K562 (cell line): ENCODE measurements at regions not wholly inside any gene's neighbourhood (a gene's known extent, or its start where the extent isn't known, plus 50 kb on each side); places are given as distances from the start of the nearest gene placed in this dataset.

Source experiments
- ATAC-seq: fragments of 200-7000 bp; cut with Tn5 transposase; 3 replicates; pipeline ENCODE4 v1.9.1; 2020; ENCODE audit warnings: moderate library complexity
- BruUV-seq: library from RNA; stranded (reverse); fragments of 400-500 nt; replicated peaks from 2 replicates; lab custom pipeline; 2021; lab: Mats Ljungman, UMichigan
- CTCF ChIA-PET: fragments of 300-600 bp; formaldehyde crosslinking; extraction: SDS; loops from one replicate; lab custom pipeline; 2021; ENCODE audit warnings: low intra/inter-chr PET ratio; lab: Yijun Ruan, JAX
- POLR2A ChIA-PET: fragments of 300-600, 350-650 bp; sonication (Branson Sonifier 250); formaldehyde crosslinking; extraction: SDS; loops from one replicate; lab custom pipeline; 2021; ENCODE audit warnings: antibody characterized with exemption, inconsistent platforms; lab: Yijun Ruan, JAX
- DNase-seq, 4 experiments: peaks; one replicate each; pipeline versions ENCODE4 v3.0.0 to v3.0.0-alpha.2; 2011 to 2018; ENCODE audit warnings: low spot score in 3 of 4, mixed read lengths in 3 of 4; ENCODE audit errors: extremely low read depth in 1 of 4
- FAIRE-seq: peaks from 2 replicates; lab custom pipeline; 2011; peaks lifted over from hg19 to GRCh38; lab: Jason Lieb, UNC
- H2AFZ ChIP-seq: 2 replicates; pipeline ENCODE4 v1.6.0; 2011; ENCODE audit warnings: low read depth, low read length, control low read depth, inconsistent platforms
- H3K27ac ChIP-seq: fragments of 200-600 bp; 3 replicates; pipeline ENCODE4 v1.8.0; 2011; ENCODE audit warnings: low read depth, mild to moderate bottlenecking, control low read depth, inconsistent platforms, low read length, moderate library complexity, mixed read lengths; ENCODE audit errors: extremely low read depth
- H3K27me3 ChIP-seq, 2 experiments: fragments of 300-600 bp in 1 of 2; 2 replicates in 1 of 2; 3 replicates in 1 of 2; pipeline versions ENCODE4 v1.6.0 to v1.8.0; 2011; ENCODE audit warnings: inconsistent platforms in 2 of 2, low read length in 2 of 2, mild to moderate bottlenecking in 1 of 2, mixed read lengths in 1 of 2, moderate library complexity in 1 of 2; ENCODE audit not compliant: control insufficient read depth in 2 of 2, insufficient read depth in 2 of 2
- H3K36me3 ChIP-seq: fragments of 300-600 bp; 3 replicates; pipeline ENCODE4 v1.8.0; 2011; ENCODE audit warnings: mild to moderate bottlenecking, low read length, inconsistent platforms; ENCODE audit not compliant: control insufficient read depth, insufficient read depth
- H3K4me1 ChIP-seq, 2 experiments: fragments of 200-600 bp in 1 of 2; replicated peaks in 1 of 2; 2 replicates in 1 of 2; 3 replicates in 1 of 2; pipeline versions ENCODE4 v1.5.1 to v1.8.0; 2011; ENCODE audit warnings: inconsistent platforms in 2 of 2, low read length in 2 of 2, mild to moderate bottlenecking in 1 of 2, mixed read lengths in 1 of 2, moderate library complexity in 1 of 2; ENCODE audit not compliant: control insufficient read depth in 2 of 2, insufficient read depth in 2 of 2
- H3K4me2 ChIP-seq: 2 replicates; pipeline ENCODE4 v1.6.1; 2011; ENCODE audit warnings: low read length, control low read depth, inconsistent platforms, mixed read lengths; ENCODE audit not compliant: insufficient read depth
- H3K4me3 ChIP-seq: fragments of 200-600 bp; sonication (generic), shearing (Covaris generic); 2 replicates; pipeline ENCODE4 v1.5.1; 2016; ENCODE audit warnings: control low read depth, inconsistent platforms
- H3K79me2 ChIP-seq: fragments of 200-600 bp; 3 replicates; pipeline ENCODE4 v1.8.0; 2011; ENCODE audit warnings: low read length, inconsistent platforms; ENCODE audit not compliant: control insufficient read depth, insufficient read depth
- H3K9ac ChIP-seq, 2 experiments: 2 replicates each; pipeline versions ENCODE4 v1.6.0 to v1.6.1; 2011; ENCODE audit warnings: low read depth in 2 of 2, low read length in 2 of 2, control low read depth in 1 of 2, inconsistent platforms in 1 of 2, mild to moderate bottlenecking in 1 of 2, mixed read lengths in 1 of 2; ENCODE audit not compliant: insufficient read depth in 1 of 2
- H3K9me1 ChIP-seq: one replicate; pipeline ENCODE4 v1.6.0; 2011; ENCODE audit warnings: inconsistent platforms, mild to moderate bottlenecking, low read length, moderate library complexity; ENCODE audit not compliant: control insufficient read depth, insufficient read depth
- H3K9me3 ChIP-seq: replicated peaks from 2 replicates; pipeline ENCODE4 v1.5.1; 2011; ENCODE audit warnings: low read depth, low read length, inconsistent platforms; ENCODE audit not compliant: control insufficient read depth, insufficient read depth
- H4K20me1 ChIP-seq: replicated peaks from 2 replicates; pipeline ENCODE4 v1.6.1; 2011; ENCODE audit warnings: low read length, inconsistent platforms, mixed read lengths; ENCODE audit not compliant: control insufficient read depth, insufficient read depth
- C11orf30 ChIP-seq: fragments of 450-650 bp; IDR thresholded peaks from 2 replicates; pipeline ENCODE4 v1.6.1; 2016; ENCODE audit warnings: low read depth, mild to moderate bottlenecking
- DNMT1 ChIP-seq: fragments of 450-650 bp; IDR thresholded peaks from 2 replicates; pipeline ENCODE4 v1.6.1; 2016; ENCODE audit warnings: antibody characterized with exemption, mild to moderate bottlenecking
- FOXK1 ChIP-seq: sonication (generic); formaldehyde crosslinking; IDR thresholded peaks from 2 replicates; pipeline ENCODE4 v1.8.0; 2022; ENCODE audit warnings: missing genetic modification reagents, mild to moderate bottlenecking, borderline replicate concordance
- MCM2 ChIP-seq: fragments of 450-650 bp; IDR thresholded peaks from 2 replicates; pipeline ENCODE4 v1.6.1; 2017; ENCODE audit warnings: low read depth, mild to moderate bottlenecking
- NFIX ChIP-seq: fragments of 250-450 bp; sonication (Bioruptor Pico); IDR thresholded peaks from 2 replicates; pipeline ENCODE4 v1.4.0; 2020; ENCODE audit warnings: low read depth, mild to moderate bottlenecking, moderate library complexity
- POU5F1 ChIP-seq: fragments of 150-350 bp; IDR thresholded peaks from 2 replicates; pipeline ENCODE4 v1.6.1; 2014; ENCODE audit warnings: borderline replicate concordance, low read length, low read depth, mild to moderate bottlenecking; ENCODE audit not compliant: partially characterized antibody
- TGIF2 ChIP-seq: sonication (generic); formaldehyde crosslinking; IDR thresholded peaks from 2 replicates; pipeline ENCODE4 v1.8.1; 2022; ENCODE audit warnings: mild to moderate bottlenecking, missing genetic modification reagents, moderate library complexity
- ZNF830 ChIP-seq: fragments of 250-450 bp; sonication (Bioruptor Pico); IDR thresholded peaks from 2 replicates; pipeline ENCODE4 v1.5.0; 2021; ENCODE audit warnings: mild to moderate bottlenecking
- WGBS: fragments of 100-300 bp; shearing (Covaris generic); methylation state at CpG from one replicate; pipeline ENCODE4 v1.1.6; 2016; ENCODE audit warnings: low coverage, mixed read lengths; ENCODE audit not compliant: insufficient coverage; ENCODE audit errors: missing lambda C conversion rate; 5-methylcytosine and 5-hydroxymethylcytosine counted together
- in situ Hi-C: fragments of 300-500 bp; cut with MboI; formaldehyde crosslinking; loops from 4 replicates; pipeline ENCODE4 v1.15.0; 2018; ENCODE audit warnings: inconsistent platforms, mixed read lengths
- intact Hi-C: fragments of 100-400 bp; cut with micrococcal nuclease; formaldehyde crosslinking; loops from 2 replicates; pipeline ENCODE4 v1.14.2; 2022
- TF ChIP-seq, protein P1 (sequence below): fragments of 250-450 bp; sonication (Bioruptor Pico); IDR thresholded peaks from 2 replicates; pipeline ENCODE4 v1.5.1; 2021; ENCODE audit warnings: mild to moderate bottlenecking
- TF ChIP-seq, protein P2 (sequence below), 2 experiments: fragments of 200-800 bp in 1 of 2; sonication (Bioruptor generic) in 1 of 2; sonication (generic) in 1 of 2; formaldehyde crosslinking in 1 of 2; IDR thresholded peaks in 1 of 2; conservative IDR thresholded peaks in 1 of 2; 2 replicates each; pipeline versions ENCODE4 v1.5.0 to v1.6.1; 2016 to 2020; ENCODE audit warnings: missing compliant biosample characterization in 1 of 2, missing genetic modification characterization in 1 of 2, missing genetic modification reagents in 1 of 2
- TF ChIP-seq, protein P3 (sequence below): sonication (generic); formaldehyde crosslinking; IDR thresholded peaks from 2 replicates; pipeline ENCODE4 v1.8.0; 2022; ENCODE audit warnings: mild to moderate bottlenecking, missing genetic modification reagents

DNA sequence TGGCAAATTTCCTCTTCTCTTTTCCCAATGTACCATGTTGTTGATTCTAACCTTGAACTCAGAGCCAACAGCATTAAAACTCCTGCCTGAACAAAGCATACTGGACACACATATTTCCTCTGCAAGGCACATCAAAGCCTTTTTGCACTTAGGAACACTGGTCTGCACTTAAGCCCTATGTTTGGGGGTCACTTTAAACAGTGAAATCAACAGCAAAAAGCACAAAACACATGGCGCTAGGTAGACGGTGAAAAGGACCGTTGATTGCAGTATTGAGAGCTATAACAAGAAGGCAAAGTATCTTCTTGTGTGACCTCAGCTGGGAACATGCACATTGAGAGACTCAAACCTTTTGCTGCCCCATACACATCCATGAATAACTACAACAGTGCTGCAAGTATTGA, 83.9 kb upstream of the SH3BP4 start:
- ChIA-PET POLR2A (no interaction called here), CTCF (no interaction called here)
- in situ Hi-C loops = no loop called here

DNA sequence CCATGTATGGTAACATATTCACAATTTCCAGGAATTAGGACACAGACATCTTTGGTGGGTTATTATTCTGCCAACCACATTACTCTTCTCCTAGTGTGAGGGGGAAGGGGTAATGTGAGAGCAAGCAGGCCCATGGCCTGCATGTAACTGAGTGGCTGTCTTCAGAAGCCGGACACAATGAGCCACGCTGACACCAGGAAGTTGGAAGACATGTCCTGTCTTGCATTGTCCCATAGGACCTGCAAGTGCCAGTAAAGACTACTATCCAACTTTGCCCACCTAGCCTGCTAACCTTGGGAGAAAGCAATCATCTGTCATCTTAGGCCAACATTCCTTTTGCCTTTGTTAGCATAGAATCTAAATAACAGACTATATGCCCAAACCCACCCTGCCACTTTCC, 86.2 kb upstream of the SH3BP4 start:
- intact Hi-C loops = no loop called here
- no peak overlapping the region for H3K9ac ChIP-seq
- ChIA-PET POLR2A (no interaction called here), CTCF (no interaction called here)
- H3K79me2 ChIP-seq = no peaks in the 10 kb centered on the region
- no peaks in the 10 kb centered on the region for H3K27me3 ChIP-seq
- H3K4me2 ChIP-seq = no peak overlapping the region
- H3K4me1 ChIP-seq = no peaks in the 10 kb centered on the region
- in situ Hi-C loops = no loop called here
- FAIRE-seq (no peak), DNase-seq (no peak), ATAC-seq (no peak)
- H3K9me3 ChIP-seq = no peaks in the 10 kb centered on the region
- no peak overlapping the region for H3K4me3 ChIP-seq
- 4% methylated on average over 2 of the region's 2 CpGs for WGBS
- H3K36me3 ChIP-seq = no peaks in the 10 kb centered on the region
- TF ChIP-seq, protein P1, sequence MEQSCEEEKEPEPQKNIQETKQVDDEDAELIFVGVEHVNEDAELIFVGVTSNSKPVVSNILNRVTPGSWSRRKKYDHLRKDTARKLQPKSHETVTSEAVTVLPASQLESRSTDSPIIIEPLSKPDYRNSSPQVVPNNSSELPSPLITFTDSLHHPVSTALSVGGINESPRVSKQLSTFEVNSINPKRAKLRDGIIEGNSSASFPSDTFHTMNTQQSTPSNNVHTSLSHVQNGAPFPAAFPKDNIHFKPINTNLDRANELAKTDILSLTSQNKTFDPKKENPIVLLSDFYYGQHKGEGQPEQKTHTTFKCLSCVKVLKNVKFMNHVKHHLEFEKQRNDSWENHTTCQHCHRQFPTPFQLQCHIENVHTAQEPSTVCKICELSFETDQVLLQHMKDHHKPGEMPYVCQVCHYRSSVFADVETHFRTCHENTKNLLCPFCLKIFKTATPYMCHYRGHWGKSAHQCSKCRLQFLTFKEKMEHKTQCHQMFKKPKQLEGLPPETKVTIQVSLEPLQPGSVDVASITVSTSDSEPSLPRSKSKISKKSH (CRISPR knock-in tag) = no peak
- TF ChIP-seq, protein P2, sequence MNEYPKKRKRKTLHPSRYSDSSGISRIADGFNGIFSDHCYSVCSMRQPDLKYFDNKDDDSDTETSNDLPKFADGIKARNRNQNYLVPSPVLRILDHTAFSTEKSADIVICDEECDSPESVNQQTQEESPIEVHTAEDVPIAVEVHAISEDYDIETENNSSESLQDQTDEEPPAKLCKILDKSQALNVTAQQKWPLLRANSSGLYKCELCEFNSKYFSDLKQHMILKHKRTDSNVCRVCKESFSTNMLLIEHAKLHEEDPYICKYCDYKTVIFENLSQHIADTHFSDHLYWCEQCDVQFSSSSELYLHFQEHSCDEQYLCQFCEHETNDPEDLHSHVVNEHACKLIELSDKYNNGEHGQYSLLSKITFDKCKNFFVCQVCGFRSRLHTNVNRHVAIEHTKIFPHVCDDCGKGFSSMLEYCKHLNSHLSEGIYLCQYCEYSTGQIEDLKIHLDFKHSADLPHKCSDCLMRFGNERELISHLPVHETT (CRISPR knock-in tag; conservative IDR thresholded peaks at IDR 0.05 in 1 of 2, IDR thresholded peaks at IDR 0.05 in 1 of 2) = no peak
- TF ChIP-seq, protein P3, sequence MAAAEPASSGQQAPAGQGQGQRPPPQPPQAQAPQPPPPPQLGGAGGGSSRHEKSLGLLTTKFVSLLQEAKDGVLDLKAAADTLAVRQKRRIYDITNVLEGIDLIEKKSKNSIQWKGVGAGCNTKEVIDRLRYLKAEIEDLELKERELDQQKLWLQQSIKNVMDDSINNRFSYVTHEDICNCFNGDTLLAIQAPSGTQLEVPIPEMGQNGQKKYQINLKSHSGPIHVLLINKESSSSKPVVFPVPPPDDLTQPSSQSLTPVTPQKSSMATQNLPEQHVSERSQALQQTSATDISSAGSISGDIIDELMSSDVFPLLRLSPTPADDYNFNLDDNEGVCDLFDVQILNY (CRISPR knock-in tag) = no peak
- TF ChIP-seq POU5F1 (no peak), DNMT1 (no peak), C11orf30 (no peak), ZNF830 (CRISPR knock-in tag) (no peak), MCM2 (no peak), TGIF2 (CRISPR knock-in tag) (no peak)
- no peak overlapping the region for H2AFZ ChIP-seq
- H3K27ac ChIP-seq = no peak overlapping the region
- H4K20me1 ChIP-seq = no peaks in the 10 kb centered on the region
- no peaks in the 10 kb centered on the region for H3K9me1 ChIP-seq
- no TSS peak for BruUV-seq

More for the DNA sequence above, 83.9 kb upstream of the SH3BP4 start:
- no peak overlapping the region for H3K9ac ChIP-seq
- TF ChIP-seq NFIX = no peak
- no peak for TF ChIP-seq FOXK1 (CRISPR knock-in tag)
- WGBS = 0% methylated on average over 3 of the region's 3 CpGs
- H3K36me3 ChIP-seq = no peaks in the 10 kb centered on the region
- no peaks in the 10 kb centered on the region for H4K20me1 ChIP-seq
- ATAC-seq (no peak), DNase-seq (no peak), FAIRE-seq (no peak)
- H3K27ac ChIP-seq = no peak overlapping the region
- no peaks in the 10 kb centered on the region for H3K9me1 ChIP-seq
- BruUV-seq = no TSS peak
- no peaks in the 10 kb centered on the region for H3K9me3 ChIP-seq
- H3K27me3 ChIP-seq = no peaks in the 10 kb centered on the region
- no peak overlapping the region for H2AFZ ChIP-seq
- no peaks in the 10 kb centered on the region for H3K4me1 ChIP-seq
- H3K4me3 ChIP-seq = no peak overlapping the region
- no peaks in the 10 kb centered on the region for H3K79me2 ChIP-seq
- intact Hi-C loops = no loop called here
- H3K4me2 ChIP-seq = no peak overlapping the region
